NCI-H82 treated with DMSO at 0.1 percent for 48 hours (cell line): ENCODE measurements at regions not wholly inside any gene's neighbourhood (a gene's known extent, or its start where the extent isn't known, plus 50 kb on each side); places are given as distances from the start of the nearest gene placed in this dataset.

Source experiments
- DNase-seq: peaks from one replicate; lab custom pipeline; 2025; ENCODE audit not compliant: unreplicated experiment; lab: John Stamatoyannopoulos, UW

GRCh38 chr1:4411862-4412261 is 242.5 kb upstream of the AJAP1 start:
- no peak for DNase-seq

DNA sequence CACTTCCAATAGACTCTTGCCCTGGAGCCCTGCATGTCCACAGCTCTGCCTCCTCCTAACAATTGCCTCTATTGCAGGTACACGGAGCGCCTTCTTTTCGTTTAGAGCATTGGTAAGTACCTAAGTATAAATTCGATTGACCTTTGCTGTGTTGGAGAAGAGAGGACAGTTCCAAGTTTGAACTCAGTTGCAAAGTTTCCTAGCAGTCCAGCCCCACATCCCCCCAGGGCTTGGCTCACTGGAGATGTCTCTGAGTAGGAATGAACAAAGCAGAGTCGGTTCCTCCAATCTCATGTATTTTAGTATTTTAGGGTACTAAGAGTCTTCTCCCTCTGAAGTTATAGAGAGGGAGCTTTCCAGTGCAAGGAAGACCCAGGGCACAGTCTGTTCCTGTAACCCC is 238.9 kb upstream of the AJAP1 start:
- no peak for DNase-seq

DNA sequence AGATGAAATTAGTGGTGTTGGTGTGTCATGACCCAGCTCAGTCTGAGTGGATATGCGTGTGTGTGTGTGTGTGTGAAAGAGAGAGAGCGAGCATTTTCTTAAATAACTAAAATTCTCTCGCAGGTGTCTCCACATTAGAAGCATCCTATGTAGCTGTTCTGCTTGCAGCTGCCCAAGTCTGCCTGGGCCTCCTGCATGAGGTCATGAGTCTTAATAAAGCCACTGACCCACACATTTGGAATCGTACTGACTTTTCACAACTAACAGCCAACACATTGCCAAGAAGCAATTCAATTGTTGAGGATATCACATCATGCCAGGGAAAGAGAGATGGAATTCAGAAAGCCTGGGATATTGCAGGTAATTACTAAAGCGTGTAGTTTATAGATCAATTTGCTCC is 238.2 kb upstream of the AJAP1 start:
- no peak for DNase-seq

GRCh38 chr1:4418021-4418420 is 236.4 kb upstream of the AJAP1 start:
- DNase-seq: no peak

DNA sequence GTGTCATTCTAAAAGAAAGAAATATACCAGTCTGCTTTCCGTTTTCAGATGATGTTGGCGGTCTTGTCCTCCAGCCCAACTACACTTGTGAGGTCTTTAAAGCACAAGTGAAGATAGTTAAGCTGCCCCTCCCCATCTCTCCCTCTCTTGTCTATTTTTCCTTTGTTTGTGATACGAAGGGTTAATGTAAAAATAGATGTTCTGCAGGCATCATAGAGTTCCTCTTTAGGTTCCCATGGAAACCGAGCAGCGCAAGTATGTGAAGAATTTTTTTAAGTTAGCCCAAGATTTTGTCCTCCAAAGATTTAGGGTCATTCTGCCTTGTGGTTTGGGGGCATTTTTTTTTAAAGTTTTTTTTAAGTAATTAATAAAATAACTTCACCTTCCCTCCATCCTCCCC is 232.4 kb upstream of the AJAP1 start:
- DNase-seq: no peak

- no peak for DNase-seq
Measured at GRCh38 chr1:4422504-4423289, 231.7 kb upstream of the AJAP1 start.

DNA sequence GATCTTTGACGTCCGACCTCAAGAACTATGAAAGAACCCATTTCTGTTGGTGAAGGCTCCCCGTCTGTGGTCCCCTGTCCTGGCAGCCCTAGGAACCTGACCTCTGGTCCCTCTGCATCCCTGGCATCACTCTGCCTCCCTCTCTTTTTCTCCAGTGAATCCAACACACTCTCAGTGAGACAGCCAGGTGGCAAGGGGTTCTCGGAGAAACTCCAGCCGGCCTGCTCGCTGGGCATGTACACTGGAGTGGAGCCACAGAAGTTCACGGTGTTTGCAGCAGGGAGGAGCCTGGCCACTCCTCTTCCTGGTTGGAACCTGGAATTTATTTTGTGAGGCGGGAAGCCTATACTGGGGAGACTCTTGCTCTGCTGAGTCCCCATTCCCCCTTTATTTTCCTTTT is 230.2 kb upstream of the AJAP1 start:
- DNase-seq: no peak

GRCh38 chr1:4424766-4425165 is 229.6 kb upstream of the AJAP1 start:
- DNase-seq: no peak

GRCh38 chr1:4425892-4426291 is 228.5 kb upstream of the AJAP1 start:
- DNase-seq: no peak

GRCh38 chr1:4428711-4429110 is 225.7 kb upstream of the AJAP1 start:
- DNase-seq: no peak

GRCh38 chr1:4430406-4431365 is 223.7 kb upstream of the AJAP1 start:
- no peak for DNase-seq

DNA sequence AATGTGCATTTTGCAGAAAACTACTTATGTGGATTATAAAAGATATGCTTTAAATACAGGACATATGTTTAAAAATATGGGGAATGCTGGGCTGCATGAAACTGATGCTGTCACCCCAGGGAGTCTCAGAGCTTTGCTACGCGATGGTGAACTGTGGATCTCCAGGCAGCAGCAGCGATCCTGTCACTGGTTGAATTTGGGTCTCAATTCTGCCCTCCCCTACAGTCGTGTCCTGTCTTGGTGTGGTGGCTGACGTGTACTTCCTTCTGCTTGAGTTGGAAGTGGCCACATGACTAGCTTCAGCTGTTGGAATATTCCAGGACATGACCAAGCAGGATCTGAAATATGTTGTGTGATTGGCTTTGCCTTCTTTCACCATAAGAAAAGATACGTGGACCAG is 222.9 kb upstream of the AJAP1 start:
- no peak for DNase-seq

GRCh38 chr1:4433075-4433474 is 221.3 kb upstream of the AJAP1 start:
- DNase-seq: no peak

DNA sequence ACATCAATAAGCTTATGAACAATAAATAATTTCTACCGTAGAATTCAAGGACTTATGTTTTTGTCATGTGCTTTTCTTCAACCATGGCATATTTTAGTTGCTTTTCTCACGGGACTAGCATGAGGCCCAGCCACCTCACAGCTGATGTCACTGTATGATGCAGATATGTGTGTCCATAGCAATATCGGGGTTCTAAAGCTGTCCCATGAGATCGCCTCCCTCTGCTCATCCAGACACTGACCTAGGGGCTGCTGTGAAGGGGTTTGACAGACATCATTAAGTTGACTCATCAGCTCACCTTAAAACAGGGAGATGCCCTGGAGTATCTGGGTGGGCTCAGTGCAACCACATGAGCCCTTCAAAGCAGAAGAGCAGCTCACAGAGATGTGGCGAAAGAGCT is 210.3 kb upstream of the AJAP1 start:
- no peak for DNase-seq

DNA sequence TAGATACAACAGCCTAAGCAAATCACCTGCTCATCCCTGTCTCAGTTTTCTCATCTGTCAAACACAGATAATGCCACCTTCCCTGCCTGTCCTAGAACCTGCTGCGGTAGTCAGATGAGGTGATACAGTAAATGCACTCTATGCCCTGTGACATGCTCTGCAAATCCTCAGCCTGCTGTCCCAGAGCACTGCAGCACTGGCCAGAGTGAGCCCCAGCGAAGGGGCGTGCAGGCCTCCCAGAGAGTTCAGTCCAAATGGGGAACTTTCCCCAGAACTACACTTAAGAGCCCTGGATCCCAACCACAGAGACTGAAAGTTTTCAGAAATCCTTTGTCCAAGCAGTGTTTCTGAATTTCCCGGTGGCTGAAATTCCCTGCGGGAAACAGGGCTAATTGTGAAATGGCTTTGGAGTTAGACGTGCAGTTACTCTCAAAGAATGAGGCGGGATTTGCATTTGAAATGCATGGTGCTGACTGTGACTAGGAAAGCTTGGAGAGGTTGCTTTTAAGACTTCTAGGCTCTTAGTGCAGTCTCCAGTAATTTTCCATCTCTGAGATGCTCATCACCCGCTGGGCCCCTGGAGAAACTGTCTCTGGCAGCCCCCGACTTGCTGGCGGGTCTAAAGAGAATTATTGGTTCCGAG is 206.5 kb upstream of the AJAP1 start:
- no peak for DNase-seq

- DNase-seq: no peak
Measured at GRCh38 chr1:4449972-4450371, 204.4 kb upstream of the AJAP1 start.

DNA sequence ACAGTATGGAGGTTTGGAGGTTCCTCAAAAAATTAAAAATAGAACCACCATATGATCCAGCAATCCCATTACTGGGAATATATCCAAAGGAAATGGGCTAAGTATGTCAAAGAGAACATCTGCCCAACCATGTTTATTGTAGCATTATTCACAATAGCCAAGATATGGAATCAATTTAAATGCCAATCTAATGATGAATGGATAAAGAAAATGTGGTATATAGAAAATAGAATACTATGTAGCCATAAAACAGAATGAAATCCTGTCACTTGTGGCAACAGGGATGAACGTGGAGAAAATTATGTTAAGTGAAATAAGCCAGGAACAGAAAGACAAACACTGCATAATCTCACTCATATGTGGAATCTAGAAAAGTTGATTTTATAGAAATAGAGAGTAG is 201.7 kb upstream of the AJAP1 start:
- DNase-seq: no peak

DNA sequence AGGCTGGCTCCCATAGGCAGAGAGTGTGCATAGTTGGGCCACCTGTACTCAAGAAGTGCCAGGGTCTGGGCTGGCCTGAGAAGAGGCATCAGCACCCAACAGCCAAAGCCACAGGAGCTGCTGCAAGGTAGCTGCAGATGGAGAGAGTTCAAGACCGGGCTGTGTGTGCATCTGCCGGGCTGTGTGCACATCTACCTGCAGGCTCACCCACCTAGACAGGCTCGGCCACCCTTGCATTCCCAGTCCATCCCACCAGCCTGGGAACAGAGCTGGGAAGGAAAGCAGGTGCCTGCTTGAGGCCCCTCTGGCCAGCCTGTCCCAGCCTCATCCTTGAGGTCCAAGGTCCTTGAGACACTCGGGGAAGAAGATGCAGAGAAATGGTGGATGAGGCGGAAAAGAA is 194.4 kb upstream of the AJAP1 start:
- no peak for DNase-seq

DNA sequence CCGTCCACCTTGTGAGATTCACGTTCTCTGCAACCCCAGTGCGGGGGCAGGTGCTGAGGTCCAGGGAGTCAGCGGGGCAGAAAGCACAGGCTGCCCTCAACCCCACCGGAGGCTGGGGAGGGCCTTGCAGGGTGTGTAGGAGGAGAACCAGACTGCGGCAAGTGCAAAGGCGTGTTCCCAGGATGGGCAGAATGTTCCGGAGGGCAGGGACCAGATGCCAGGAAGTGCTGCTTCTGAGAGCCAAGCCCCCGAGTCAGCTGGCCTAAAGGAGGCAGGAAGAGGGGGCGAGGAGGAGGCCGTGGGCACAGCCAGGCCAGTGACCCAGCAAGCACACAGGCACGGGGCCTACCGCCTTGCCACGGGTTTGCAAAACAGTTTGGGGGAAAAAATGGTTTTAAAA is 193.8 kb upstream of the AJAP1 start:
- no peak for DNase-seq

DNA sequence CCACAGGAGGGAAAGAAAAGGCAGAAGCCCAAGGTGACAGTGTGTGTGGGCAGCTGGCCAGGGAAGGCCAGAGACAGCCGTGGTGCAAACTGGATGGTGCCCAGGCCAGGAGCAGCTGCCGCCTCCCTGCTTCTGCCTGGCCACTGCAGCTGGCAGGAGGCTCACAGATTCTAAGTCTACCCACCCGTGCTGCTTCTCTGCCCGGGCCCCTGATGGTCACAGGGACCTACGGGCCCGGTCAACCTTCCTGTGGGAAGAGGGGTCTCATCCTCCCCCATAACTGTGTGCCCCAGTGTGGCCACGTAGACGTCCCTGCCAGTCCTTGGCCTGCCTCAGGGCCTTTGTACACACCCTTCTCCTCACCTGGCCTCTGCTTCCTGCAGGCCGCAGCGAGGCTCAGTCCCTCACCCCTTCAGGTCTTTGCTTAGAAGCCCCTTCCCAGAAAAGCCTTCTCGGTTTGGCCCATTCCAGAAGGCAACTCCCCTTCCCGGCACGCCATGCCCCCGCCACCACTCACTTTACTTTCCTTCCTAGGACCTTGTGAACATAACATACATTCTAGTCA is 192.6 kb upstream of the AJAP1 start:
- DNase-seq: no peak

DNA sequence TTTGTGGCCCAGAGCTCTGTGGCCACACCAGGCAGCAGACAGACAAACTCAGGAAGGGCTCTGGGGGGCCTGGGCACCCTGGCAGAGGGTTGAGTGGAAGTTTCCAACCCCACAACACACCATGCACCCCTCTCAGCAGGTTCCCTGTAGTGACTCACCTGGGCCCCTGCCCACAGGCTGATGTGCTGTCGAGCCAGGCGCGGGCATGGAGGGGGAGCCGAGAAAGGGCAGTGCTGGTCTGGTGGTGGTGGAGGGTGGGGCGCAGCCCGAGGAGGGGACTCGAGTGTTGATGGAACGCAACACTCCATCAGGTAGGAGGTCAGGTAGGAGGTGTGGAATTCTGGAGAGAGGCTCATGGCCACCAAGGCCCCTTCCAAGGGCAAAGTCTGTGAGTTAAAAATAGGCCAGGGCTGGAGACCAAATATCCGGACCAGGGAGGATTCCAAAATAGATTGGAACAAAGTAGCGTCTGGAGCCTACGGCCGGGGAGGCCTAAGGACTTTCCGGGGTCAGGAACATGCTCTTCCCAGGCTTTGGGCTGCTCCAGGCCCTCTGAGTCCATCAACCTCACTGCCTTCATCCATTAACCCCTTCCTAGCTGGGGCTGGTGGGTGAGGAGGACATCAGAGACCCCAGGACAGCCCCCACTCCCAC is 191.5 kb upstream of the AJAP1 start:
- no peak for DNase-seq
